Thoracic aorta (tissue), 2 donors: ENCODE measurements at regions not wholly inside any gene's neighbourhood (a gene's known extent, or its start where the extent isn't known, plus 50 kb on each side); places are given as distances from the start of the nearest gene placed in this dataset.

Experiments
- ATAC-seq: fragments of 150-250 bp; one replicate; pipeline ENCODE4 v1.8.0; 2017; ENCODE audit warnings: low read depth; ENCODE audit not compliant: insufficient number of reproducible peaks, low FRiP score
- DNase-seq: peaks from one replicate; pipeline ENCODE4 v3.0.0-alpha.2; 2020; ENCODE audit warnings: low spot score
- H3K27ac ChIP-seq, 2 donors: fragments of 200-600 bp; sonication (generic); 1 replicate in 1 of 2; 2 replicates in 1 of 2; pipeline ENCODE4 v1.5.1; 2016; ENCODE audit warnings: mild to moderate bottlenecking in 2 of 2, moderate library complexity in 2 of 2
- H3K27me3 ChIP-seq: fragments of 200-600 bp; sonication (generic); replicated peaks from 2 replicates; pipeline ENCODE4 v1.6.0; 2016; ENCODE audit warnings: mild to moderate bottlenecking; ENCODE audit not compliant: insufficient read depth
- H3K36me3 ChIP-seq: fragments of 200-600 bp; sonication (generic); one replicate; pipeline ENCODE4 v1.5.1; 2016
- H3K4me1 ChIP-seq, 2 donors: fragments of 200-600 bp; sonication (generic); 1 replicate in 1 of 2; 2 replicates in 1 of 2; pipeline versions ENCODE4 v1.5.1 to v1.6.0; 2016; ENCODE audit warnings: low read depth in 2 of 2, mild to moderate bottlenecking in 1 of 2; ENCODE audit not compliant: control insufficient read depth in 1 of 2
- H3K4me3 ChIP-seq: fragments of 200-600 bp; sonication (generic); 2 replicates; pipeline ENCODE4 v1.5.1; 2016; ENCODE audit warnings: mild to moderate bottlenecking
- H3K9me3 ChIP-seq: fragments of 200-600 bp; sonication (generic); 2 replicates; pipeline ENCODE4 v1.5.1; 2016
- CTCF ChIP-seq: fragments of 200-600 bp; sonication (generic); IDR thresholded peaks from one replicate; pipeline ENCODE4 v1.5.1; 2019; ENCODE audit warnings: antibody characterized with exemption

DNA sequence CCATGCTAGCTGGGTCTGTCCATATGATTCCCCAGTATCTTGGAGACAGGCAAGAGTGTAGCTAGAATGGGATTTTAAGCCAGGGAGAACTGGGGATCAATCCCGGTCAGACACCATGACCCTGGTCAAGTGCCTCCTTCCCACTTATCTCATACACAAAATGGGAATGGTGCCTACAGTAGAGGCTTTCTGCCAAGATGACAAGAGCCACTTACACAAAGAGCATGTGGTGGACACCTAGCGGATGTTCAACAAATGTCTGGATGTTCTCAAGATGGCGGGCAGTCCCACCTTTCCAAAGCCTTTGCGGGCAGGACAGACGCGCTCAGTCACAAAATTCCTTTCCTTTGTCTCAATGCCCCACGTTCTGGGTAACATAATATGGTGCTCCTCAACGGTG lies 57.3 kb downstream of the MAF start:
- Histone ChIP-seq H3K4me3 (no peak overlapping the region), H3K4me1 (peaks cover 0 to 5% of the 10 kb centered on the region in 2 donors), H3K27ac (no peak overlapping the region), H3K27me3 (no peaks in the 10 kb centered on the region), H3K9me3 (no peaks in the 10 kb centered on the region), H3K36me3 (no peaks in the 10 kb centered on the region)
- ATAC-seq: no peak
- DNase-seq: no peak
- TF ChIP-seq CTCF: no peak

GRCh38 chr16:79542237-79542774 lies 58.2 kb downstream of the MAF start:
- no peak overlapping the region for H3K27ac ChIP-seq
- peak; percentile 32 for ATAC-seq
- no peak for TF ChIP-seq CTCF

DNA sequence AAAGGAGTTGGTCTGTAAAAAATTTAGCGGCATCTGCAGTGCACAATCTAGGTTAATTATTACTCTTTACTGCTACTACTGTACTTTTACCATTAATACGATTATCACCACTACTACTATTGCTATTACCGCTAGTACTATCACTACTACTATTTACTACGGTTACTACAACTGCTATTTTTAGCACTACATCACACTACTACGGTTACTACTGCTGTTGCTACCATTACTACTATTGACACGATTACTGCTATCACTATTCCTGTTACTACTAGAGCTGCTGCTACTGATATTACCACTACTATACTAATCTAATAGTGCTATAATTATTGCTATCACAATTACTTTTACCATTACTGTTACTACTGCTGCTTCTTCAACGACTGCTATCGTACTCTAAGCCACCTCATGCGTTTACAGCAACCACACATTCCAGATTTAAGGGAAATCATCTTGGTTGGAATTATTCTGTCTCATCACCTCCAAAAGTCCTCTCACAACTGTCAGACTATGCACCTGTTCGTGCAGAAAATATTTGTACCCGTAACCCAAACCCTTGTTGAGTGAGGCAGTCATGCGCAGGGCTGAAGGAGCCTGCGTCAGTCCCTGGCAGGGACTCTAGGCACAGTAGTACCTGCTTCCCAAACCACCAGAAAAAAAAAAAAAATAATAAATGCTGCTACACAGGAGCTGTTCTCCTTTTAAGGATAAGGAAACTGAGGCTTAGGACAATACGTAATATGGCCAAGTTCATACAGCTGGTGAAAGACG lies 59.5 kb downstream of the MAF start:
- Histone ChIP-seq H3K4me3 (no peak overlapping the region), H3K4me1 (peaks cover 0 to 5% of the 10 kb centered on the region in 2 donors), H3K27me3 (no peaks in the 10 kb centered on the region), H3K36me3 (no peaks in the 10 kb centered on the region), H3K27ac (no peak overlapping the region), H3K9me3 (no peaks in the 10 kb centered on the region)
- DNase-seq (no peak), ATAC-seq (no peak)
- TF ChIP-seq CTCF: no peak

More at GRCh38 chr16:79542237-79542774, 58.2 kb downstream of the MAF start:
- H3K9me3 ChIP-seq: no peaks in the 10 kb centered on the region
- H3K4me1 ChIP-seq: peaks cover 0 to 5% of the 10 kb centered on the region in 2 donors
- H3K4me3 ChIP-seq: no peak overlapping the region
- no peaks in the 10 kb centered on the region for H3K36me3 ChIP-seq
- DNase-seq: no peak
- H3K27me3 ChIP-seq: no peaks in the 10 kb centered on the region

- no peaks in the 10 kb centered on the region for H3K27me3 ChIP-seq
- no peaks in the 10 kb centered on the region for H3K36me3 ChIP-seq
- H3K4me1 ChIP-seq: peaks cover 0 to 5% of the 10 kb centered on the region in 2 donors
- H3K9me3 ChIP-seq: no peaks in the 10 kb centered on the region
- TF ChIP-seq CTCF: no peak
- no peak overlapping the region for H3K4me3 ChIP-seq
- DNase-seq (no peak), ATAC-seq (no peak)
- H3K27ac ChIP-seq: no peak overlapping the region
Observed at GRCh38 chr16:79537584-79537983, 63.0 kb downstream of the MAF start.

GRCh38 chr16:79536958-79537357 lies 63.6 kb downstream of the MAF start:
- no peak overlapping the region for H3K27ac ChIP-seq
- ATAC-seq: no peak

More at GRCh38 chr16:79536958-79537357, 63.6 kb downstream of the MAF start:
- no peak for TF ChIP-seq CTCF
- Histone ChIP-seq H3K27me3 (no peaks in the 10 kb centered on the region), H3K4me3 (no peak overlapping the region), H3K36me3 (no peaks in the 10 kb centered on the region), H3K4me1 (peaks cover 0 to 2% of the 10 kb centered on the region in 2 donors), H3K9me3 (no peaks in the 10 kb centered on the region)
- no peak for DNase-seq
